ENCODE measurements at regions not wholly inside any gene's neighbourhood (a gene's known extent, or its start where the extent isn't known, plus 50 kb on each side); places are given as distances from the start of the nearest gene placed in this dataset.

DNA sequence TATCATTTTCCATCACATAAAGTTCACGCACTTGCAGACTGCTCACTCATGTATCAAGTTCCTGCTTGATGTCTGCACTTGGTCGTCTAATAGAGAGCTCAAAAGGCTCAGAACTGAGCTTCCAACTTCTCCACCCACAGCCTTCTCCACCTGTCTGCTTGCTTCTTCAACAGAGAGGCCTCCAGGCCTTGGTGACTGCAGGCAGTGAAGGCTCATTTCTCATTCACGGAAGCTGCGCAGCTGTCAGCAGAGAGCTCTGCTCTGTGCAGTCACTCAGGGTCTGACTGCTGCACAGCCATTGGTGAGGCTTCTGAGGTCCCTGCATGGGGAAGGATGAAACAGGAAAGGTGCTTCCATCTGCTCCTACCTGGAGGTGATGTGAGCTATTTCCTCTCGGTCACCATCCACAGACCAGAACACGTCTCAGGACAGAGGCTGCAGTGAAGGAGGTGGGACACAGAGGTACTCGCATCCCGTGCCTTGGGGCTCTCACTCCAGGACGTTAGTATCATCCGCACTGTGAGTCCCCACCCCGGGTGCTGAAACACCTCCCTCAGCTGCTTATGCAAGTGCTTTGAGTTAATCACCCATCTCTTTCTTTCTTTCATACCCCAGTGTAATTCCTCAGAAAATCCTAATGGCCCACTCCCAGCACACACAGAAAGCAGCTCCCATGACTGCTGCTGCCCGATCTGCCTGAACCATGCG lies 126.2 kb downstream of the TMEM18 start:
- no peak for DNase-seq

- no peak for DNase-seq
These were observed 131.2 kb downstream of the TMEM18 start for GRCh38 chr2:545711-546650.

- DNase-seq: no peak
These were observed 132.0 kb downstream of the TMEM18 start for GRCh38 chr2:545228-545627.

- no peak for DNase-seq
These were observed 138.6 kb downstream of the TMEM18 start for GRCh38 chr2:538646-539045.

GRCh38 chr2:535222-535621 lies 142.0 kb downstream of the TMEM18 start:
- DNase-seq: no peak

- DNase-seq: no peak
These were observed 147.4 kb downstream of the TMEM18 start for GRCh38 chr2:529852-530251.

DNA sequence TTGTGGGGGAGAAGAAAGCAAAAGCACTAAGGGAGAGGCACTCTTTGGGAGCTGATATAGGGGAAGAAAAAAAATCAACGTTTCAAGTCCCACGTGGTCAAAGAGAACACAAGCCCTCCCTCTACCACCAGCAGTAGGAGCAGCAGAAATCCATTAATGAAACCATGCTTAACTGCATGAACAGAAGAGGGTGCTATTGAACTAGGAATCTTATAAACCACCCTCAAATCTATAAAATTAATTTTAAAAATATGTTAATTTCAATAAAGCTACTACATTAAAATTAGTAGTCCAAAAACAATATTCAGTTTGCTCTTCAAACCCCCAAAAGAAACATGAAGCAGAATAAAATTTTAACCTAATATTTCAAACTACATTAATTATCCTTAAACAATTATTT lies 147.8 kb downstream of the TMEM18 start:
- DNase-seq: no peak

- no peak for DNase-seq
These were observed 149.6 kb downstream of the TMEM18 start for GRCh38 chr2:527581-527980.

- no peak for DNase-seq
These were observed 150.3 kb downstream of the TMEM18 start for GRCh38 chr2:526918-527317.

DNA sequence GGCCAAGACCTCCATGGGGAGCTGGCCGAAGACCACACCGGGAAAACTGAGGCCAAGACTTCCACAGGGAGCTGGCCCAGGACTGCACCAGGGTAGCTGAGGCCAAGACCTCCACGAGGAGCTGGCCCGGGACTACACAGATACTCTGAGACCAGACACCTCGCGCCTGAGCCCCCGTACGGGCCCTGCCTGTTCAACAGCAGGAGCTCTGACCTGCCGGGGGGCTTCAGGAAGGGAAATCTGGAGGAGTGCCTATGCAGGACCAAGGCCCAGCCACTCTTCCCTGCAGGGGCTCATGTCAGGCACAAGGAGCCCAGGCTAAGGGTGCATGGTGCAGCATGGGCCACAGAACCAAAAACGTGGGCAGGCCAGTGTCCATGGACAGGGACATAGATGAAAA lies 151.6 kb downstream of the TMEM18 start:
- no peak for DNase-seq

GRCh38 chr2:525021-525420 lies 152.2 kb downstream of the TMEM18 start:
- no peak for DNase-seq

GRCh38 chr2:524442-524841 lies 152.8 kb downstream of the TMEM18 start:
- no peak for DNase-seq

DNA sequence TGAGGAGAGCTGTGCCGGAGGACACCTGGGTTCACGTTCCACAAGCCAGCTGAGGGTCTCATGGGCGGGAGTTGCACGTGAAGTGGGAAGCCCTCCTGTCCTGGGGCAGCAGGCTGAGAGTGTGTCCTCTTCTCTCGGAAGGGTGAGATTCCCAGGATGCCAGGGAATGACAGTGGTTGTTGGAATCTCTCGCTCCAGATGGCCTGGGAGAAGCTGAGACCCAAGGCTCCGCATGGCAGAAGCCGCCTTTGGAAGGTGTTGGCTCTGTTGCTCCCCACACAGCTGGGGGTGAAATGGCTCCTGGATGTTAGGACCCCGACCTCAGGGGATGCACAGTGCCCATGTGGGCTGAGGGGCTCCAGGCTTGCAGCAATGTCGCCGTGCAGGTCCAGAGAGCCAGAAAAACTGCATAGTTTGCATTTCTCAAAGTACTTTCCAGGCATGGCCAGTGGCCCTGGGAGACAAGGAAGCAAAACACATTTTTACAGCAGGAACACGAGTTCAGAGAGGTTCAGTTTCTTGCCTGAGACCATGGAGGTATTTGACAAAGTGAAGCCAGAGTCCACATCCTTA lies 153.4 kb downstream of the TMEM18 start:
- no peak for DNase-seq

- no peak for DNase-seq
These were observed 154.4 kb downstream of the TMEM18 start for GRCh38 chr2:522776-523175.

DNA sequence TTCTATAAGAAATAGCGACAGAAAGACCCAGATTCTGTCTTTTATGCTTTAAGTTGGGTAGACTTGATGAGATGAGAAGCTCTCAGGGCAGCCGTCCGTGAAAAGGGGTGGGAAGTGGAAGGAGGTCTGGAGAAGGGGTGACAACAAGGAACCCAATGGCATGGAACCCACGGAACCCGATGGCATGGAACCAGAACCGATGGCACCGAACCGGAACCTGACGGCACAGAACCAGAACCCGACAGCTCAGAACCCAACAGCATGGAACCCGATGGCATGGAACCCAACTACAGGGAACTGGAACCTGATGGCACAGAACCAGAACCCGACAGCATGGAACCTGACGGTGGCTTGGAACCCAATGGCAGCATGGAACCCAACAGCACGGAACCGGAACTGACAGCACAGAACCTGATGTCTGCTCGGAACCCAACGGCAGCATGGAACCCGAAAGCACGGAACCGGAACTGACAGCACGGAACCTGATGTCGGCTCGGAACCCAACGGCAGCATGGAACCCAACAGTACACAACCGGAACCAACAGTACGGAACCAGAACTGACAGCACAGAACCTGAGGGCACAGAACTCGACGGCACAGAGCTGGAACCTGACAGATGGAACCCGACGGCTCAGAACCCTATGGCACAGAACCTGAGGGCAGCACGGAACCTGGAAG lies 155.2 kb downstream of the TMEM18 start:
- DNase-seq: no peak

DNA sequence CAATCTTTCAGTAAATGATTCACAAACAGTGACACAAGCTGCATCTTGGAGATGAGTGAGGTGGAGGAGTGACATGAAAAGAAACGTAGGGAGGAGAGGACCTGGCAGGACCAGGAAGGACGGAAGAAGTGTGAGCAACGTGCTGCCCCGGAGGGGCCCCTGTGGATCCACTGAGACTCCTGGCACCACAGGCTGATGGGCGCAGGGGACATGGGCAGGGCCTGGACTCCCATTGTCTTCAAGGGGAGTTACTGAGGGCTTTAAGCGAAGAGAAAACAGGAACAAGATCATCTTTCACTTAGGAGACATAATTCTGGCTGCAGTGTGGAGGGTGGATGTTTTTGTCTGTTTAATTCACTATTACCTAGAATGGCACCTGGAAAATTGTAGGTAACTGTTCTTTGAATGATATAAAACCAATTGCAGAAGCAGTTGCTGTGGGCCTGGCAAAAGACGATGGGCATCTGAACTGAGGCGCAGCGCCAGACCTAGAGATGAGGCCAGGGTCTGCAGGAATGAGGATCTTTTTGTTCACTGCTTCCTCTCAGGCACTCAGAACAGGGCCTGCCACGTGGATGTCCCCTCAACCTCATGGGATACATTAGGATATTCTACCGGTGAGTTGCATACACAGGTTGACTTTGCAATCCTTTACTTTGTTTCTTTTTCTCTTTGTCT lies 156.4 kb downstream of the TMEM18 start:
- no peak for DNase-seq

DNA sequence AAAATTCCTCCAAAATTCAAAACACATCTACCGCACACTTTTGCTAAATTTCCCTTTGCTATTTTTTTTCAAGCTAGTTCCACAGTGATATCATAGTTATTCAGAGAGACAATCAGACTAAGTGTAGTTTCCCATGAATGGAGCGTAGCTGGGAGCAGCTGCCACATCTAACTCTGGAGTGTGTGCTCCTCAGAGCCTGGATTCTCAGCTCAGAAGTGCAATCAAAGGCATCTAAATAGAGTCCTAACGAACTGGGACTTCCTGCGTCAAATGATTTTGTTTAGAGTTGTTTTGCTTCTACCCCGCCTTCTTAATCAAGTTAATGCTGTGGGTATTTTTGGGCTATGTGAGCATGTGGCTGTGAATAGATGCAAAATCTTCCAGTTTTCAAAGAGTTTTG lies 160.3 kb downstream of the TMEM18 start:
- no peak for DNase-seq

- no peak for DNase-seq
These were observed 161.1 kb downstream of the TMEM18 start for GRCh38 chr2:516131-516530.

GRCh38 chr2:515441-516127 lies 161.6 kb downstream of the TMEM18 start:
- no peak for DNase-seq

DNA sequence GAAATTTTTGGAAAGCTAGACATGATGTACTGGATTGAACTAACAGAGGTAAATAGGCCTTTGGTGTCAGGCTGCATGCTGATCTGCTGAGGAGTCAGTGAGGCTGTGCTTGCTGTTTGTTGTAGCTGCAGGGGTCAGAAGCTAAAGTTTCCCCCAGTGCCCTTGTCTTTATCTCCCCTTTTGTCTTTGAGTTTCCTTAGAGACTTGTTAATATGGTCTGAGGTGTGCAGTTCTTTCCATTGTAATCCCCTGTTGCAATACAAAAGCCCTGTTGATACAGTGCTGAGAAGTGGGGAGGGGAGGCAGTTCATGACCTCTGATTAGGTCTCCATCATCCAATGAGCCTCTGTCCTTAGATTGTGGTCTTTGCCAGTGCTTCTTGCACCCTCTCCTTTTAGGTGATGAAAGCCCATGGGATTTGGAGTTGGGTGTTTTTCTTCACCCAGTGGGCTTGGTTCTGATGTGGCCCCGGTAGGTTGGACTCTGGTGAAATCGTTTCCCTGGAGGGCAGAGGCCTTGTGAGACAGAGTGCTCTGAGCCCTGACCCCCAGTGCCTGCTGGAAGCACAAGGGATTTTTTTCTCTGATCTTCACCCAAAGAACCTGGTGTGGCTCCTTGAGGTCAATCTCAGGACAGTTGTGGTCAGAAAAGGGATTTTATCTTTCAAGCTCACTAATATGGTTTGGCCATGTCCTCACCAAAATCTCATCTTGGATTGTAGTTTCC lies 163.1 kb downstream of the TMEM18 start:
- DNase-seq: no peak

DNA sequence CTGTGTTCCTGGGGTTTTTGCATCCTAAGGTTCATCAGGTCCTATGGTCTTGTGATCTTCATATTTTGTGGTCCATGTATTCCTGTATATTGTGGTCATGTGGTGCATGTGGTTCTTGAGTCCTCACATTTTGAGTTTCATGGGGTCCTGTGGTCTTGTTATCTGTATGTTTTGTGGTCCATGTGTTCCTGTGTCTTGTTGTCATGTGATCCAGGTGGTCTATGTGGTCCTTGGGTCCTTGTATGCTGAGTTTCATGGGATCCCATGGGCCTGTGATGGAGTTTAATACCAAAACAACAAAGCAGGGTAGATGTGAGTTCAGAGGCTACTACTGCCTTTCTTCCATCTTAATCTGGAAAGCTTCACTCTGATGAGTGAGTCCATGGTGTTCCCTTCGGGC lies 166.4 kb downstream of the TMEM18 start:
- DNase-seq: no peak
